SK-N-MC (cell line): ENCODE measurements at regions not wholly inside any gene's neighbourhood (a gene's known extent, or its start where the extent isn't known, plus 50 kb on each side); places are given as distances from the start of the nearest gene placed in this dataset.

Source experiments
- EZH2 ChIP-seq: fragments of 200-600 bp; sonication (generic); IDR thresholded peaks from one replicate; pipeline ENCODE4 v1.6.1; 2017; ENCODE audit warnings: antibody characterized with exemption
- POLR2AphosphoS5 ChIP-seq: IDR thresholded peaks from 2 replicates; pipeline ENCODE4 v1.6.1; 2012; ENCODE audit warnings: mild to moderate bottlenecking, low read depth, low read length, borderline replicate concordance

- TF ChIP-seq EZH2 (no peak), POLR2AphosphoS5 (no peak)
Observed at GRCh38 chr1:87226341-87226760, 102.3 kb upstream of the LMO4 start.
